Inflammatory macrophage treated with lipopolysaccharide for 1 hour (primary cell): ENCODE measurements at regions not wholly inside any gene's neighbourhood (a gene's known extent, or its start where the extent isn't known, plus 50 kb on each side); places are given as distances from the start of the nearest gene placed in this dataset.

Experiments used
- DNase-seq, 2 donors: peaks; one replicate each; pipeline ENCODE4 v3.0.0-alpha.2; 2020 to 2022

- no peak for DNase-seq
These were observed 521.5 kb upstream of the NRXN1 start for GRCh38 chr2:51553476-51553875.

GRCh38 chr2:51535763-51536162 is 503.8 kb upstream of the NRXN1 start:
- DNase-seq, result no peak

- no peak for DNase-seq
These were observed 502.2 kb upstream of the NRXN1 start for GRCh38 chr2:51534166-51534565.

- DNase-seq, result no peak
These were observed 496.2 kb upstream of the NRXN1 start for GRCh38 chr2:51528156-51528555.

- DNase-seq, result no peak
These were observed 494.8 kb upstream of the NRXN1 start for GRCh38 chr2:51526766-51527165.

GRCh38 chr2:51516667-51517066 is 484.7 kb upstream of the NRXN1 start:
- DNase-seq, result peak in 1 of 2 donors; percentile 3

- DNase-seq, result peak; percentile 1 to 4
These were observed 479.1 kb upstream of the NRXN1 start for GRCh38 chr2:51511002-51511401.

- peak; percentile 2 to 8 for DNase-seq
These were observed 478.4 kb upstream of the NRXN1 start for GRCh38 chr2:51510303-51510702.

GRCh38 chr2:51505533-51505932 is 473.6 kb upstream of the NRXN1 start:
- DNase-seq, result no peak

GRCh38 chr2:51490576-51491234 is 458.8 kb upstream of the NRXN1 start:
- DNase-seq, result no peak

GRCh38 chr2:51484605-51485004 is 452.7 kb upstream of the NRXN1 start:
- DNase-seq, result no peak

- no peak for DNase-seq
These were observed 451.8 kb upstream of the NRXN1 start for GRCh38 chr2:51483720-51484119.

GRCh38 chr2:51472783-51473182 is 440.9 kb upstream of the NRXN1 start:
- DNase-seq, result no peak

- DNase-seq, result no peak
These were observed 440.4 kb upstream of the NRXN1 start for GRCh38 chr2:51472300-51472699.

- no peak for DNase-seq
These were observed 437.2 kb upstream of the NRXN1 start for GRCh38 chr2:51469102-51469501.

- DNase-seq, result no peak
These were observed 433.4 kb upstream of the NRXN1 start for GRCh38 chr2:51465326-51465725.

- no peak for DNase-seq
These were observed 422.2 kb upstream of the NRXN1 start for GRCh38 chr2:51454177-51454576.

GRCh38 chr2:51448911-51449310 is 417.0 kb upstream of the NRXN1 start:
- no peak for DNase-seq

- DNase-seq, result no peak
These were observed 409.9 kb upstream of the NRXN1 start for GRCh38 chr2:51441786-51442185.

GRCh38 chr2:51424418-51424817 is 392.5 kb upstream of the NRXN1 start:
- DNase-seq, result no peak

GRCh38 chr2:51420511-51420910 is 388.6 kb upstream of the NRXN1 start:
- no peak for DNase-seq

GRCh38 chr2:51413726-51414125 is 381.8 kb upstream of the NRXN1 start:
- DNase-seq, result no peak

- DNase-seq, result no peak
These were observed 378.4 kb upstream of the NRXN1 start for GRCh38 chr2:51410331-51410730.

GRCh38 chr2:51409920-51410319 is 378.0 kb upstream of the NRXN1 start:
- DNase-seq, result no peak

- DNase-seq, result no peak
These were observed 372.3 kb upstream of the NRXN1 start for GRCh38 chr2:51404226-51404625.
